NCI-H187 (cell line): ENCODE measurements at regions not wholly inside any gene's neighbourhood (a gene's known extent, or its start where the extent isn't known, plus 50 kb on each side); places are given as distances from the start of the nearest gene placed in this dataset.
"Not testable (repeated sequence)": the region's sequence is repeated elsewhere in the genome, so short reads cannot be mapped to it uniquely, and the experiment has no call there.

Source experiments
- DNase-seq, 2 experiments: peaks; one replicate each; lab custom pipeline; 2025; lab: John Stamatoyannopoulos, UW

- DNase-seq = no peak
Measured at GRCh38 chr6:78505178-78505577, 362.2 kb upstream of the IRAK1BP1 start.

GRCh38 chr6:78511009-78511408, 356.3 kb upstream of the IRAK1BP1 start:
- DNase-seq = no peak

GRCh38 chr6:78513856-78514255, 353.5 kb upstream of the IRAK1BP1 start:
- DNase-seq = no peak

GRCh38 chr6:78515271-78515670, 352.1 kb upstream of the IRAK1BP1 start:
- DNase-seq = no peak

- DNase-seq = no peak
Measured at GRCh38 chr6:78517399-78517798, 350.0 kb upstream of the IRAK1BP1 start.

GRCh38 chr6:78523622-78524021, 343.7 kb upstream of the IRAK1BP1 start:
- no peak for DNase-seq

GRCh38 chr6:78525976-78526375, 341.4 kb upstream of the IRAK1BP1 start:
- no peak for DNase-seq

- DNase-seq = no peak
Measured at GRCh38 chr6:78526432-78526831, 340.9 kb upstream of the IRAK1BP1 start.

- DNase-seq = no peak
Measured at GRCh38 chr6:78528926-78529325, 338.4 kb upstream of the IRAK1BP1 start.

- DNase-seq = no peak
Measured at GRCh38 chr6:78530208-78530607, 337.1 kb upstream of the IRAK1BP1 start.

- no peak for DNase-seq
Measured at GRCh38 chr6:78533426-78533825, 333.9 kb upstream of the IRAK1BP1 start.

GRCh38 chr6:78533876-78534275, 333.5 kb upstream of the IRAK1BP1 start:
- DNase-seq = no peak

GRCh38 chr6:78538002-78538401, 329.3 kb upstream of the IRAK1BP1 start:
- no peak for DNase-seq

- DNase-seq = not testable (repeated sequence)
Measured at GRCh38 chr6:78547636-78548035, 319.7 kb upstream of the IRAK1BP1 start.

- DNase-seq = no peak
Measured at GRCh38 chr6:78551361-78551760, 316.0 kb upstream of the IRAK1BP1 start.

GRCh38 chr6:78552435-78552834, 314.9 kb upstream of the IRAK1BP1 start:
- DNase-seq = no peak

- no peak for DNase-seq
Measured at GRCh38 chr6:78554341-78554740, 313.0 kb upstream of the IRAK1BP1 start.

GRCh38 chr6:78559056-78559455, 308.3 kb upstream of the IRAK1BP1 start:
- DNase-seq = no peak

GRCh38 chr6:78561015-78561414, 306.3 kb upstream of the IRAK1BP1 start:
- DNase-seq = no peak

- DNase-seq = no peak
Measured at GRCh38 chr6:78565997-78566396, 301.4 kb upstream of the IRAK1BP1 start.

GRCh38 chr6:78570044-78570443, 297.3 kb upstream of the IRAK1BP1 start:
- no peak for DNase-seq

- DNase-seq = no peak
Measured at GRCh38 chr6:78577585-78577984, 289.8 kb upstream of the IRAK1BP1 start.

GRCh38 chr6:78578430-78578829, 288.9 kb upstream of the IRAK1BP1 start:
- DNase-seq = no peak

- no peak for DNase-seq
Measured at GRCh38 chr6:78580923-78581322, 286.4 kb upstream of the IRAK1BP1 start.

- no peak for DNase-seq
Measured at GRCh38 chr6:78583079-78583478, 284.3 kb upstream of the IRAK1BP1 start.
